GM12878 (cell line): ENCODE measurements at regions not wholly inside any gene's neighbourhood (a gene's known extent, or its start where the extent isn't known, plus 50 kb on each side); places are given as distances from the start of the nearest gene placed in this dataset.

ENCODE experiments used
- ATAC-seq: fragments of 200-7000 bp; cut with Tn5 transposase; 3 replicates; pipeline ENCODE4 v1.9.1; 2020; ENCODE audit warnings: mild to moderate bottlenecking, moderate library complexity
- BruUV-seq: library from RNA; stranded (reverse); fragments of 400-500 nt; replicated peaks from 2 replicates; lab custom pipeline; 2021; lab: Mats Ljungman, UMichigan
- CTCF ChIA-PET: fragments of 300-600 bp; sonication (Branson Sonifier 250); formaldehyde crosslinking; extraction: SDS; loops from one replicate; lab custom pipeline; 2021; ENCODE audit warnings: inconsistent platforms; lab: Yijun Ruan, JAX
- POLR2A ChIA-PET: fragments of 350-600 bp; formaldehyde crosslinking; extraction: SDS; loops from one replicate; lab custom pipeline; 2021; ENCODE audit warnings: inconsistent platforms; lab: Charles Lee
- RAD21 ChIA-PET: fragments of 300-600 bp; sonication (Branson Sonifier 250); formaldehyde crosslinking; loops from one replicate; lab custom pipeline; 2023; ENCODE audit warnings: antibody characterized with exemption; ENCODE audit not compliant: unreplicated experiment; lab: Charles Lee
- SMC1A ChIA-PET: fragments of 300-600 bp; sonication (Branson Sonifier 250); formaldehyde crosslinking; loops from one replicate; lab custom pipeline; 2023; ENCODE audit not compliant: unreplicated experiment, uncharacterized antibody; lab: Charles Lee
- DNase-seq: peaks from one replicate; pipeline ENCODE4 v3.0.0-alpha.2; 2011; ENCODE audit warnings: low read depth, low spot score
- FAIRE-seq: peaks from 3 replicates; lab custom pipeline; 2011; peaks lifted over from hg19 to GRCh38; lab: Jason Lieb, UNC
- H2AFZ ChIP-seq: 2 replicates; pipeline ENCODE4 v1.6.0; 2011; ENCODE audit warnings: low read depth, low read length, control low read depth; ENCODE audit not compliant: control insufficient read depth
- H3K27ac ChIP-seq: 2 replicates; pipeline ENCODE4 v1.5.1; 2011; ENCODE audit warnings: control low read depth; ENCODE audit not compliant: control insufficient read depth, insufficient read depth
- H3K27me3 ChIP-seq, 2 experiments: replicated peaks in 1 of 2; 2 replicates each; pipeline versions ENCODE4 v1.6.0 to v1.6.1; 2011; ENCODE audit warnings: low read length in 1 of 2; ENCODE audit not compliant: control insufficient read depth in 2 of 2, insufficient read depth in 2 of 2
- H3K36me3 ChIP-seq, 2 experiments: 2 replicates each; pipeline ENCODE4 v1.5.1; 2011; ENCODE audit warnings: low read length in 1 of 2; ENCODE audit not compliant: control insufficient read depth in 2 of 2, insufficient read depth in 2 of 2
- H3K4me1 ChIP-seq: 2 replicates; pipeline ENCODE4 v1.6.1; 2011; ENCODE audit warnings: mild to moderate bottlenecking, low read length, moderate library complexity, mixed read lengths; ENCODE audit not compliant: control insufficient read depth, insufficient read depth
- H3K4me2 ChIP-seq: 2 replicates; pipeline ENCODE4 v1.6.0; 2011; ENCODE audit warnings: control low read depth; ENCODE audit not compliant: control insufficient read depth, insufficient read depth
- H3K4me3 ChIP-seq: fragments of 200-600 bp; sonication (generic); 2 replicates; pipeline ENCODE4 v1.5.1; 2016
- H3K79me2 ChIP-seq: 2 replicates; pipeline ENCODE4 v1.6.0; 2011; ENCODE audit warnings: low read length; ENCODE audit not compliant: control insufficient read depth, insufficient read depth
- H3K9ac ChIP-seq: 2 replicates; pipeline ENCODE4 v1.8.0; 2011; ENCODE audit warnings: low read length, control low read depth, mixed read lengths; ENCODE audit not compliant: control insufficient read depth, insufficient read depth
- H3K9me3 ChIP-seq: replicated peaks from 3 replicates; pipeline ENCODE4 v1.5.1; 2011; ENCODE audit warnings: mild to moderate bottlenecking, low read length; ENCODE audit not compliant: control insufficient read depth, insufficient read depth
- H4K20me1 ChIP-seq: 2 replicates; pipeline ENCODE4 v1.6.0; 2011; ENCODE audit not compliant: control insufficient read depth, insufficient read depth
- CHD4 ChIP-seq: fragments of 200-600 bp; sonication (generic); IDR thresholded peaks from 2 replicates; pipeline ENCODE4 v1.6.1; 2016; ENCODE audit warnings: mild to moderate bottlenecking
- ELK1 ChIP-seq: IDR thresholded peaks from 2 replicates; pipeline ENCODE4 v1.6.1; 2012; ENCODE audit warnings: low read depth, low read length, improper control_type of control experiment
- GATAD2B ChIP-seq: fragments of 450-650 bp; conservative IDR thresholded peaks from 2 replicates; pipeline ENCODE4 v1.6.1; 2017; ENCODE audit warnings: low read depth, mild to moderate bottlenecking, moderate library complexity
- IRF3 ChIP-seq: fragments of 450-650 bp; IDR thresholded peaks from 2 replicates; pipeline ENCODE4 v1.6.1; 2014; ENCODE audit warnings: mild to moderate bottlenecking
- KAT2A ChIP-seq: conservative IDR thresholded peaks from 2 replicates; pipeline ENCODE4 v1.6.1; 2011; ENCODE audit warnings: low read depth, low read length; ENCODE audit not compliant: control insufficient read depth
- MLLT1 ChIP-seq: fragments of 450-650 bp; IDR thresholded peaks from 2 replicates; pipeline ENCODE4 v1.6.1; 2016; ENCODE audit warnings: mild to moderate bottlenecking
- NFXL1 ChIP-seq: fragments of 450-650 bp; IDR thresholded peaks from 2 replicates; pipeline ENCODE4 v1.6.1; 2017; ENCODE audit warnings: antibody characterized with exemption, mild to moderate bottlenecking, borderline replicate concordance
- NR2F1 ChIP-seq: fragments of 450-650 bp; conservative IDR thresholded peaks from 2 replicates; pipeline ENCODE4 v1.6.1; 2017; ENCODE audit warnings: mild to moderate bottlenecking
- RAD51 ChIP-seq: fragments of 450-650 bp; IDR thresholded peaks from 2 replicates; pipeline ENCODE4 v1.6.1; 2016; ENCODE audit warnings: moderate library complexity, mild to moderate bottlenecking, inconsistent platforms
- SIN3A ChIP-seq: IDR thresholded peaks from 2 replicates; pipeline ENCODE4 v1.6.1; 2012; ENCODE audit warnings: low read depth, low read length, improper control_type of control experiment
- SMAD5 ChIP-seq: IDR thresholded peaks from 2 replicates; pipeline ENCODE4 v1.6.1; 2016; ENCODE audit warnings: antibody characterized with exemption, low read depth
- WRNIP1 ChIP-seq: IDR thresholded peaks from 2 replicates; pipeline ENCODE4 v1.6.1; 2011; ENCODE audit warnings: low read depth, low read length, improper control_type of control experiment, borderline replicate concordance
- ZNF24 ChIP-seq: fragments of 450-650 bp; IDR thresholded peaks from 2 replicates; pipeline ENCODE4 v1.6.1; 2017; ENCODE audit warnings: antibody characterized with exemption, mild to moderate bottlenecking
- WGBS: methylation state at CpG from one replicate; pipeline ENCODE4 v1.1.6; 2016; ENCODE audit warnings: low lambda C conversion rate; ENCODE audit not compliant: insufficient replicate concordance, insufficient coverage; ENCODE audit errors: missing lambda C conversion rate; 5-methylcytosine and 5-hydroxymethylcytosine counted together
- in situ Hi-C: fragments of 300-500 bp; cut with MboI; formaldehyde crosslinking; loops from 9 replicates; pipeline ENCODE4 v1.14.3; 2018; ENCODE audit warnings: mixed read lengths
- intact Hi-C: fragments of 100-400 bp; cut with micrococcal nuclease; formaldehyde crosslinking; loops from one replicate; pipeline ENCODE4 v1.14.2; 2022; ENCODE audit not compliant: unreplicated experiment

- no peak for TF ChIP-seq GATAD2B
Measured at GRCh38 chr11:112470355-112470754, 209.7 kb upstream of the PLET1 start (continued).

- no peak for DNase-seq
- Histone ChIP-seq H3K36me3 (no peaks in the 10 kb centered on the region), H3K79me2 (no peaks in the 10 kb centered on the region), H4K20me1 (no peaks in the 10 kb centered on the region), H3K4me3 (no peak overlapping the region), H3K4me1 (no peaks in the 10 kb centered on the region), H3K9ac (no peak overlapping the region), H3K27me3 (peaks cover 0 to 3% of the 10 kb centered on the region in 2 experiments), H2AFZ (no peak overlapping the region), H3K9me3 (no peaks in the 10 kb centered on the region; the same call in 2 of the 3 replicates), H3K4me2 (no peak overlapping the region), H3K27ac (no peak overlapping the region)
- in situ Hi-C loops, result no loop called here
- intact Hi-C loops, result no loop called here
- CTCF ChIA-PET, result interaction anchor here (0.6 kb wide), 1 partner anchor 1780 kb away, joined by 3 read pairs; no protein-coding TSS in a partner anchor
- SMC1A ChIA-PET, result interaction anchor here (1.2 to 1.3 kb wide), 2 partner anchors 18 to 29 kb away, joined by 3 read pairs; no protein-coding TSS in a partner anchor
- no peak for TF ChIP-seq CHD4
- no peak for TF ChIP-seq ZNF24
- TF ChIP-seq RAD51, result no peak
- TF ChIP-seq MLLT1, result no peak
- no peak for TF ChIP-seq WRNIP1
- TF ChIP-seq SIN3A, result no peak
- no peak for TF ChIP-seq NR2F1
- TF ChIP-seq KAT2A, result no peak
- no peak for TF ChIP-seq ELK1
- TF ChIP-seq SMAD5, result no peak
- no peak for TF ChIP-seq IRF3
- no peak for TF ChIP-seq NFXL1
- BruUV-seq, result no TSS peak
- WGBS, result 82% methylated on average over 5 of the region's 5 CpGs
- ATAC-seq, result no peak
- RAD21 ChIA-PET, result no interaction called here
- POLR2A ChIA-PET, result no interaction called here
- FAIRE-seq, result no peak
Measured at GRCh38 chr11:112471731-112472130, 211.1 kb upstream of the PLET1 start.
